Neural cell (in vitro differentiated cells): ENCODE measurements at regions not wholly inside any gene's neighbourhood (a gene's known extent, or its start where the extent isn't known, plus 50 kb on each side); places are given as distances from the start of the nearest gene placed in this dataset.

Experiments
- H2AFZ ChIP-seq: fragments of 200-600, 300-800 bp; sonication (generic), shearing (Covaris generic); 2 replicates; pipeline ENCODE4 v1.6.0; 2014; ENCODE audit warnings: low read depth, mild to moderate bottlenecking, antibody characterized with exemption, low read length, moderate library complexity
- H3F3A ChIP-seq: fragments of 200-600 bp; shearing (Covaris generic); 2 replicates; pipeline ENCODE4 v1.6.1; 2016; ENCODE audit warnings: mild to moderate bottlenecking, moderate library complexity, mixed read lengths, antibody characterized with exemption, low read length; ENCODE audit not compliant: insufficient read depth, poor library complexity, severe bottlenecking
- H3K27ac ChIP-seq: fragments of 200-600, 300-800 bp; sonication (generic), shearing (Covaris generic); 2 replicates; pipeline ENCODE4 v1.5.1; 2014; ENCODE audit warnings: mild to moderate bottlenecking, low read length, moderate library complexity
- H3K27me3 ChIP-seq: fragments of 300-800, 200-600 bp; sonication (generic), shearing (Covaris generic); 2 replicates; pipeline ENCODE4 v1.6.0; 2014; ENCODE audit warnings: mild to moderate bottlenecking, low read depth, low read length, moderate library complexity; ENCODE audit not compliant: insufficient read depth
- H3K36me3 ChIP-seq: fragments of 300-800, 200-600 bp; sonication (generic), shearing (Covaris generic); 2 replicates; pipeline ENCODE4 v1.5.1; 2014; ENCODE audit warnings: mild to moderate bottlenecking, antibody characterized with exemption, low read length, moderate library complexity; ENCODE audit not compliant: insufficient read depth
- H3K4me2 ChIP-seq: fragments of 300-800, 200-600 bp; sonication (generic), shearing (Covaris generic); 2 replicates; pipeline ENCODE4 v1.6.0; 2014; ENCODE audit warnings: mild to moderate bottlenecking, low read length
- H3K4me3 ChIP-seq: fragments of 300-800, 200-600 bp; sonication (generic), shearing (Covaris generic); 2 replicates; pipeline ENCODE4 v1.5.1; 2014; ENCODE audit warnings: mild to moderate bottlenecking, low read length, moderate library complexity
- H3K79me2 ChIP-seq: fragments of 200-600 bp; shearing (Covaris generic); replicated peaks from 2 replicates; pipeline ENCODE4 v1.6.0; 2014; ENCODE audit warnings: mild to moderate bottlenecking, low read length, moderate library complexity; ENCODE audit not compliant: insufficient read depth
- H3K9ac ChIP-seq: fragments of 300-800, 200-600 bp; sonication (generic), shearing (Covaris generic); 2 replicates; pipeline ENCODE4 v1.6.1; 2016; ENCODE audit warnings: mild to moderate bottlenecking, low read length, mixed read lengths
- H3K9me2 ChIP-seq: fragments of 200-600 bp; shearing (Covaris generic); 2 replicates; pipeline ENCODE4 v1.6.1; 2016; ENCODE audit warnings: mild to moderate bottlenecking, low read length, mixed read lengths; ENCODE audit not compliant: insufficient read depth
- H3K9me3 ChIP-seq: fragments of 200-600, 300-800 bp; sonication (generic), shearing (Covaris generic); 2 replicates; pipeline ENCODE4 v1.6.1; 2016; ENCODE audit warnings: mild to moderate bottlenecking, mixed run types, low read length, moderate library complexity, mixed read lengths
- H4K20me1 ChIP-seq: fragments of 200-600 bp; shearing (Covaris generic); 2 replicates; pipeline ENCODE4 v1.6.1; 2016; ENCODE audit warnings: mild to moderate bottlenecking, mixed run types; ENCODE audit not compliant: insufficient read depth
- CTCF ChIP-seq: fragments of 450-650 bp; IDR thresholded peaks from 2 replicates; pipeline ENCODE4 v1.5.1; 2014; ENCODE audit warnings: antibody characterized with exemption, mild to moderate bottlenecking, moderate library complexity; ENCODE audit not compliant: poor library complexity, severe bottlenecking
- EP300 ChIP-seq: fragments of 450-650 bp; conservative IDR thresholded peaks from 2 replicates; pipeline ENCODE4 v1.6.1; 2014; ENCODE audit warnings: antibody characterized with exemption, mild to moderate bottlenecking, moderate library complexity; ENCODE audit not compliant: poor library complexity, severe bottlenecking
- EZH2 ChIP-seq: fragments of 200-600, 300-800 bp; shearing (Covaris generic), sonication (generic); IDR thresholded peaks from 2 replicates; pipeline ENCODE4 v1.6.1; 2014; ENCODE audit warnings: antibody characterized with exemption, low read length, borderline replicate concordance, mild to moderate bottlenecking; ENCODE audit not compliant: insufficient read depth, poor library complexity, severe bottlenecking
- MXI1 ChIP-seq: fragments of 450-650 bp; conservative IDR thresholded peaks from 2 replicates; pipeline ENCODE4 v1.6.1; 2014; ENCODE audit warnings: antibody characterized with exemption, mild to moderate bottlenecking; ENCODE audit not compliant: poor library complexity, severe bottlenecking
- POLR2AphosphoS5 ChIP-seq: IDR thresholded peaks from 2 replicates; pipeline ENCODE4 v1.6.1; 2012
- RAD21 ChIP-seq: fragments of 450-650 bp; conservative IDR thresholded peaks from 2 replicates; pipeline ENCODE4 v1.6.1; 2014; ENCODE audit warnings: antibody characterized with exemption, mild to moderate bottlenecking, moderate library complexity
- REST ChIP-seq: IDR thresholded peaks from 2 replicates; pipeline ENCODE4 v1.6.1; 2012; ENCODE audit warnings: borderline replicate concordance
- SMC3 ChIP-seq: fragments of 450-650 bp; conservative IDR thresholded peaks from 2 replicates; pipeline ENCODE4 v1.6.1; 2014; ENCODE audit warnings: antibody characterized with exemption, mild to moderate bottlenecking, moderate library complexity; ENCODE audit not compliant: poor library complexity
- TAF1 ChIP-seq: IDR thresholded peaks from 2 replicates; pipeline ENCODE4 v1.6.1; 2012; ENCODE audit warnings: low read depth

- H3K4me3 ChIP-seq = no peak overlapping the region
- H3K9me3 ChIP-seq = no peaks in the 10 kb centered on the region
- no peaks in the 10 kb centered on the region for H4K20me1 ChIP-seq
- no peak overlapping the region for H2AFZ ChIP-seq
- no peak overlapping the region for H3K9ac ChIP-seq
- H3K4me2 ChIP-seq = no peak overlapping the region
- H3F3A ChIP-seq = no peaks in the 10 kb centered on the region
- no peak overlapping the region for H3K27ac ChIP-seq
- H3K9me2 ChIP-seq = no peaks in the 10 kb centered on the region
- H3K27me3 ChIP-seq = no peaks in the 10 kb centered on the region
- no peaks in the 10 kb centered on the region for H3K79me2 ChIP-seq
- no peaks in the 10 kb centered on the region for H3K36me3 ChIP-seq
- no peak for TF ChIP-seq TAF1
- TF ChIP-seq POLR2AphosphoS5 = no peak
- TF ChIP-seq CTCF = no peak
- no peak for TF ChIP-seq RAD21
Measured at GRCh38 chr11:56883371-56883987, 105.2 kb upstream of the OR5AK2 start.

GRCh38 chr11:56876621-56877275, 112.0 kb upstream of the OR5AK2 start:
- Histone ChIP-seq H3K27me3 (no peaks in the 10 kb centered on the region), H3K4me3 (no peak overlapping the region), H2AFZ (no peak overlapping the region), H3K36me3 (no peaks in the 10 kb centered on the region), H3K9me3 (no peaks in the 10 kb centered on the region), H3F3A (no peaks in the 10 kb centered on the region), H3K27ac (no peak overlapping the region), H3K9ac (no peak overlapping the region), H3K79me2 (no peaks in the 10 kb centered on the region), H3K9me2 (no peaks in the 10 kb centered on the region), H4K20me1 (no peaks in the 10 kb centered on the region), H3K4me2 (no peak overlapping the region)
- no peak for TF ChIP-seq MXI1
- no peak for TF ChIP-seq SMC3
- no peak for TF ChIP-seq POLR2AphosphoS5
- no peak for TF ChIP-seq TAF1
- TF ChIP-seq CTCF = no peak
- no peak for TF ChIP-seq EP300
- no peak for TF ChIP-seq REST
- TF ChIP-seq RAD21 = no peak
- TF ChIP-seq EZH2 = no peak
